ENCODE measurements at regions not wholly inside any gene's neighbourhood (a gene's known extent, or its start where the extent isn't known, plus 50 kb on each side); places are given as distances from the start of the nearest gene placed in this dataset.

GRCh38 chr19:31500946-31501345 is 151.7 kb upstream of the TSHZ3 start:
- no peak for DNase-seq (ENCODE audit: low read depth in 2 of 3, low spot score in 1 of 3)

DNA sequence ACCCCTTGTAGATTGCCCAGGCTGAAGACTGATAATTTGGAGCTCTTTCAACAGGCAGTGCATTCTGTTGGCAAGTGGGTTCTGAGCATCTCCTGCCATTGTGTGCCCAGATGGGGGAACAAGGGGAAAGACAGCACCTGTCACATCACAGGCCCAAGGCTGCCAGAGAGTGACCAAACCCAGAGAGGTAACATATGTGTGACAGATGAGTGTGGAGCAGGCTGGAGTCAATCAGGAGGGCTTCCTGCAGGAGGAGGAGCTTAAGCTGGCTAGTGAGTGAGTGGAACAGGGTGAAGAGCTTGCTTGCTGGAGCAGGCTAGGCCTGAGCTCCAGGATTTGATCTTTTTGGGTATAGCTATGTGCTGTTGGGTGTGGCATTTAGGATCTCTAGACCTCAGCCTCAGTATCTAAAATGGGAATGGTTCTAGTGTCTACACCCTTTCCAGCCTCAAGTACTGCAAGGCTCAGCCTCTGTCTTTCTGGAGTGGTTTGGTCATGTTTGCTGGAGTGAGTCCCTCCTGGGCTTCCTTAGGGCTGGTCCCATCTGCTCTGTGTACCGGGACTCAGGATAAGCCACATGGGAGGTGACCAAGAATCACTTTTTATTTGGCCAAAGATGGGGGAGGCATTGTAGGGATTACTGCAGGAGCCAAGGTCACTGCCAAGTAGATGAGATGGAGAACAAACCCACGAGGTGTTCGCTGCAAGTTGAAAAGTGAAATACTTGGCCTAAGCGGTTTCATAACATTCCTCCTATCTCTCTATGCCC is 152.4 kb upstream of the TSHZ3 start:
- no peak for DNase-seq (ENCODE audit: low read depth in 2 of 3, low spot score in 1 of 3)

- no peak for DNase-seq (ENCODE audit: low read depth in 2 of 3, low spot score in 1 of 3)
Measured at GRCh38 chr19:31502536-31503170, 153.4 kb upstream of the TSHZ3 start.

- DNase-seq (ENCODE audit: low read depth in 2 of 3, low spot score in 1 of 3): no peak
Measured at GRCh38 chr19:31503211-31503610, 154.0 kb upstream of the TSHZ3 start.

DNA sequence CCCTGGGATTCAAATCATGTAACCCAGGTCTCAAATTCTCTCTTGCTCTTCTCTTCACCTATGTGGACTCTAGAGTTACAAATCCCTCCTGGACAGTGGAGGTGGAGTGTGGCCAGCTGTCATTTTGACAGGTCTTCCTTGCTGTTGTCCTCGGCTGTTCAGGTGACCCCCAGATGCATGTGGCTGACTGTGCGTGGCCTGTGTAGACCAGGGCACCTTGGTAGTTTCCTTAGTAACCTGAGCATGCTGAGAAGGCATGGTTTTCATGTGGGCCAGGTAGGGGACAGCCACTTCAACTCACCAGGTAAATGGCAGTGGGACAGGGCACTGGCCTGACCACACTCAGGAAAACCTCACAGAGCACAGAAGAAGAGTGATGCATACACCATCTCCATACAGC is 155.0 kb upstream of the TSHZ3 start:
- no peak for DNase-seq (ENCODE audit: low read depth in 2 of 3, low spot score in 1 of 3)

DNA sequence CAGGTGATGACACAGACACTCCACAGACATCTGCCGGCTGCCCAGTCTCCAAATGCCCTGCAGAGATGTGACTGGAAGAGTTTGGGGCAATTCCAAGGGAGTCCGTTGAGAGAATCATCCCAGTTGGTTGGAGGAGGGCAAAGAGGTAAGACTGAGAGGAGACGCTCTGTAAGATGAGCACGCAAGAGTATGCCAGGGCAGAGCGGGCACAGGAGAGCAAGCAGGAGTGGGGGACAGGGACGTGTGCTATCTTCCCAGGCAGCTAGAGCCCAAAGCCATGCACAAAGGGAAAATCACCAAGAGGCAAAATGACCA is 156.3 kb upstream of the TSHZ3 start:
- DNase-seq (ENCODE audit: low read depth in 2 of 3, low spot score in 1 of 3): no peak

DNA sequence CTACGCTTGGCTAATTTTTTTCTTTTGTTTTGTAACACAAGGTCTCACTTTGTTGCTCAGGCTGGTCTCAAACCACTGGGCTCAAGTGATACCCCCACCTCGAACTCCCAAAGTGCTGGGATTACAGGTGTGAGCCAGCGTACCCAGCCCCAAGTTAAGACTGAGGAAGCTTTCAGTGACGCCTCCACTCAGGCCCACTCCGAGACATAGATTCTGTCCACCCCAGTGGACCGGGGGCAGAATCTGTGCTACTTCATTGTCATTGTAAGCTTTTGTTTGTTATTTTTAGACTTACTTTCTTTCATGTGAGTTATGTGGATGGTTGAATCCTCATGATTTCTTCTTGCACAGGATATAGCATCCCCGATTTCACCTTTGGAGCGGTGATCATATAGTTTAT is 156.9 kb upstream of the TSHZ3 start:
- no peak for DNase-seq (ENCODE audit: low read depth in 2 of 3, low spot score in 1 of 3)

GRCh38 chr19:31510635-31511034 is 161.4 kb upstream of the TSHZ3 start:
- no peak for DNase-seq (ENCODE audit: low read depth in 2 of 3, low spot score in 1 of 3)

GRCh38 chr19:31511098-31511497 is 161.9 kb upstream of the TSHZ3 start:
- DNase-seq (ENCODE audit: low read depth in 2 of 3, low spot score in 1 of 3): no peak

DNA sequence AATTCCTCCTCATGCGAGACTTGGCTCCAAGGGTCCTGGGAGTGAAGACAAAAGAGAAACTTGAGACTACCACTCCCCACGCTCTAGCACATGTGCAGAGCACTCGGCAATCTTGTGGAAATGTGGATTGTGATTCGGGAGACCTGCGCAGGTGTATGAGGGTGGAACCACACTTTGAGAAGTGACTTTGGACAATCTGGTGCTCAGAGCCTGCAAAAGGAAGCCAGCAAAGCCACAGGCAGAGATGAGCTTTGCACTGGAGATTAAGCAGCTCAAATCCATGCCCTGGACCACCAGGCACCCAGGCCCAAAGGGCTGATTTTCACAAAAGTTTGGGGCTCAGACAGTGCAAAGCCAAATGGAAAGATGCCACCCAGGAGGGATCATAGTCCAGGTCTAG is 162.5 kb upstream of the TSHZ3 start:
- DNase-seq (ENCODE audit: low read depth in 2 of 3, low spot score in 1 of 3): no peak

GRCh38 chr19:31512181-31512970 is 163.1 kb upstream of the TSHZ3 start:
- no peak for DNase-seq (ENCODE audit: low read depth in 2 of 3, low spot score in 1 of 3)

- no peak for DNase-seq (ENCODE audit: low read depth in 2 of 3, low spot score in 1 of 3)
Measured at GRCh38 chr19:31513841-31514240, 164.6 kb upstream of the TSHZ3 start.

DNA sequence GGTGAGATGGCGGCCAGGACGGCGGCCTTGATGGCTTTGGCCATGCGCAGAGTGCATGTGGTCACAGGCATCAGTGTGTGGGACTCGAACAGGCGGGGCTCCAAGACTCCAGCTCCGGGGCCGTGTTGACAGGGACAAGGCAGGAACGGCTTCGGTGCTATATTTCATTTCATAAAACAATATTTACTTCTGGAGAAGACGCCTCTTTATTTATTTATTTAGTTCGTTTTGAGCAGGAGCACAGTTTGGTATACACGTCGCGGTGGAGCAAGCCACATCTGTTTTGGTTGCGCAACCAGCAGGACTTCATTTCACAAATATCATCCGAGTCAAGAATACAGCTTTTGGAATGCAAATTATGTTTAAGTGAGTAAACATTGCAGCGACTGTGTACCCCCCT is 166.7 kb upstream of the TSHZ3 start:
- DNase-seq (ENCODE audit: low read depth in 2 of 3, low spot score in 1 of 3): no peak

- no peak for DNase-seq (ENCODE audit: low read depth in 2 of 3, low spot score in 1 of 3)
Measured at GRCh38 chr19:31516756-31517155, 167.5 kb upstream of the TSHZ3 start.

GRCh38 chr19:31517224-31518180 is 168.3 kb upstream of the TSHZ3 start:
- no peak for DNase-seq (ENCODE audit: low read depth in 2 of 3, low spot score in 1 of 3)

GRCh38 chr19:31518216-31519020 is 169.2 kb upstream of the TSHZ3 start:
- DNase-seq (ENCODE audit: low read depth in 2 of 3, low spot score in 1 of 3): no peak

GRCh38 chr19:31519256-31519655 is 170.0 kb upstream of the TSHZ3 start:
- no peak for DNase-seq (ENCODE audit: low read depth in 2 of 3, low spot score in 1 of 3)

GRCh38 chr19:31519908-31520307 is 170.7 kb upstream of the TSHZ3 start:
- DNase-seq (ENCODE audit: low read depth in 2 of 3, low spot score in 1 of 3): no peak

DNA sequence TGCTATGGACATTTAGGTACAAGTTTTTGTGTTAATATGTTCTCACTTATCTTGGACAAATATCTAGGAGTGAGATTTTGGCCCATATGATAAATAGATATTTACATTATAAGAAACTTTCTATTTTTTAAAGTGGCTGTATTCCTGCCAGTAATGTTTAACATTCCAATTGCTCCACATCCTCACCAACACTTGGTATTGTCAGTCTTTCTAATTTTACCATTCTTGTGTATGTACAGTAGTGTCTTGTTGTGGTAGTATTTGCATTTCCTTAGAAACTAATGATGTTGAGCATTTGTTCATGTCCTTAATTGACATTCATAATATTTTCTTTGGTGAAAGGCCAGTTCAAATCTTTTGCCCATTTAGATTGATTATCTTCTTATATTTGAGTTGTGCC is 171.4 kb upstream of the TSHZ3 start:
- no peak for DNase-seq (ENCODE audit: low read depth in 2 of 3, low spot score in 1 of 3)

DNA sequence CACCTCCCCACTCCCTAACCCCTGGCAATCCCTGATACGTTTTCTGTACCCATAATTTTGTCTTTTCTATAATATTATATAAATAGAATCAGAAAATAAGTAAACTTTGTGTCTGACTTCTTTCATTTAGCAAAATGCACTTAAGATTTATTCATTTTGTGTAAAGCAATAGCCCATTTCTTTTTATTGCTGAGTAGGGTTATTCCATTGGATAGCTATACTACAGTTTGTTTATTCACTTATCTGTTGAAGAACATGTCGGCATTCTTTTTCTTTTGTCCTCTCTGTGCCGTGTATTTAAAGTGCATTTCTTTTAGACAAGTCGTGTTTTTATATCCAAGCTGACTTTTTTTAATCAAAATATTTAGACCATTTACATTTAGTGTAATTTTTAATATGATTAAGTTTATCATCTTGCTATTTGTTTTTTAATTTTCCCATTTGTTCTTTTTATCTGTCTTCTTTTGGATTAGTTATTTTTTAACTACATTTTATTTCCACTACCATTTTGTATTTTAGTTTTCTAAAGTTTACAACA is 176.4 kb upstream of the TSHZ3 start:
- no peak for DNase-seq (ENCODE audit: low read depth in 2 of 3, low spot score in 1 of 3)

Measured in stimulated activated CD4-positive, alpha-beta T cell treated with anti-CD3 and anti-CD28 coated beads, Interleukin-12 subunit alpha, Interleukin-12 subunit beta, amount 100 ng/mL, for 48 hours (primary cell).